K562 (cell line): ENCODE measurements at regions not wholly inside any gene's neighbourhood (a gene's known extent, or its start where the extent isn't known, plus 50 kb on each side); places are given as distances from the start of the nearest gene placed in this dataset.

Experiments used
- ATF3 ChIP-seq, 2 experiments: fragments of 450-650 bp in 1 of 2; sonication (generic) in 1 of 2; formaldehyde crosslinking in 1 of 2; IDR thresholded peaks in 1 of 2; conservative IDR thresholded peaks in 1 of 2; 2 replicates each; pipeline versions ENCODE4 v1.6.1 to v1.8.1; 2016 to 2023; ENCODE audit warnings: mild to moderate bottlenecking in 2 of 2, moderate library complexity in 2 of 2, inconsistent platforms in 1 of 2, missing genetic modification reagents in 1 of 2
- CREB3L1 ChIP-seq: fragments of 450-650 bp; IDR thresholded peaks from 2 replicates; pipeline ENCODE4 v1.6.1; 2014; ENCODE audit warnings: low read depth, mild to moderate bottlenecking, moderate library complexity, borderline replicate concordance
- MTA2 ChIP-seq: fragments of 450-650 bp; IDR thresholded peaks from 2 replicates; pipeline ENCODE4 v1.6.1; 2016; ENCODE audit warnings: low read depth
- NCOA2 ChIP-seq, 2 experiments: fragments of 450-650 bp; IDR thresholded peaks; 2 replicates each; pipeline ENCODE4 v1.6.1; 2018; ENCODE audit warnings: mild to moderate bottlenecking in 2 of 2, moderate library complexity in 1 of 2; ENCODE audit not compliant: partially characterized antibody in 2 of 2
- POLR2AphosphoS2 ChIP-seq: IDR thresholded peaks from 2 replicates; pipeline ENCODE4 v1.6.1; 2012; ENCODE audit warnings: low read length, improper control_type of control experiment
- POLR2B ChIP-seq: fragments of 450-650 bp; IDR thresholded peaks from 2 replicates; pipeline ENCODE4 v1.6.1; 2018; ENCODE audit warnings: low read depth; ENCODE audit not compliant: partially characterized antibody
- RBM14 ChIP-seq: fragments of 200-400 bp; formaldehyde crosslinking; IDR thresholded peaks from 2 replicates; pipeline ENCODE4 v1.6.1; 2018; ENCODE audit warnings: low read depth, mild to moderate bottlenecking, low read length, moderate library complexity, borderline replicate concordance; ENCODE audit not compliant: insufficient read depth
- SAFB ChIP-seq: fragments of 200-400 bp; formaldehyde crosslinking; IDR thresholded peaks from 2 replicates; pipeline ENCODE4 v1.6.1; 2017; ENCODE audit warnings: low read depth, low read length, borderline replicate concordance
- TBL1XR1 ChIP-seq, 2 experiments: IDR thresholded peaks; 2 replicates each; pipeline ENCODE4 v1.6.1; 2012; ENCODE audit warnings: improper control_type of control experiment in 2 of 2, low read length in 2 of 2, mild to moderate bottlenecking in 1 of 2
- TCF7 ChIP-seq: sonication (generic); IDR thresholded peaks from 2 replicates; pipeline ENCODE4 v1.6.1; 2016; ENCODE audit warnings: antibody characterized with exemption, borderline replicate concordance
- ZNF12 ChIP-seq: sonication (generic); formaldehyde crosslinking; IDR thresholded peaks from 2 replicates; pipeline ENCODE4 v1.4.0; 2020; ENCODE audit warnings: mild to moderate bottlenecking, missing genetic modification reagents
- ZNF589 ChIP-seq: fragments of 200-800 bp; sonication (Bioruptor generic); IDR thresholded peaks from 2 replicates; pipeline ENCODE4 v1.6.1; 2016; ENCODE audit warnings: low read depth, missing genetic modification characterization, missing compliant biosample characterization
- ZNF639 ChIP-seq, 2 experiments: fragments of 200-800 bp in 1 of 2; sonication (Bioruptor generic) in 1 of 2; sonication (generic) in 1 of 2; formaldehyde crosslinking in 1 of 2; IDR thresholded peaks in 1 of 2; conservative IDR thresholded peaks in 1 of 2; 2 replicates each; pipeline versions ENCODE4 v1.5.0 to v1.6.1; 2016 to 2020; ENCODE audit warnings: missing compliant biosample characterization in 1 of 2, missing genetic modification characterization in 1 of 2, missing genetic modification reagents in 1 of 2
- ZNF75A ChIP-seq: fragments of 450-650 bp; formaldehyde crosslinking; IDR thresholded peaks from 2 replicates; pipeline ENCODE4 v1.4.0; 2020; ENCODE audit warnings: mild to moderate bottlenecking
- TF ChIP-seq, protein P1 (sequence below), 2 experiments: IDR thresholded peaks; 2 replicates each; pipeline ENCODE4 v1.6.1; 2011; ENCODE audit warnings: borderline replicate concordance in 1 of 2, control low read depth in 1 of 2, low read depth in 1 of 2, low read length in 1 of 2, mild to moderate bottlenecking in 1 of 2, mixed read lengths in 1 of 2, moderate library complexity in 1 of 2; ENCODE audit not compliant: insufficient read depth in 1 of 2, insufficient read length in 1 of 2, poor library complexity in 1 of 2, severe bottlenecking in 1 of 2; ENCODE audit errors: extremely low read depth in 1 of 2
- TF ChIP-seq, protein P2 (sequence below): fragments of 250-450 bp; sonication (Bioruptor Pico); IDR thresholded peaks from 2 replicates; pipeline ENCODE4 v1.4.0; 2020
- TF ChIP-seq, protein P3 (sequence below): sonication (generic); formaldehyde crosslinking; IDR thresholded peaks from 2 replicates; pipeline ENCODE4 v1.8.0; 2022; ENCODE audit warnings: missing genetic modification reagents, mild to moderate bottlenecking, borderline replicate concordance

DNA sequence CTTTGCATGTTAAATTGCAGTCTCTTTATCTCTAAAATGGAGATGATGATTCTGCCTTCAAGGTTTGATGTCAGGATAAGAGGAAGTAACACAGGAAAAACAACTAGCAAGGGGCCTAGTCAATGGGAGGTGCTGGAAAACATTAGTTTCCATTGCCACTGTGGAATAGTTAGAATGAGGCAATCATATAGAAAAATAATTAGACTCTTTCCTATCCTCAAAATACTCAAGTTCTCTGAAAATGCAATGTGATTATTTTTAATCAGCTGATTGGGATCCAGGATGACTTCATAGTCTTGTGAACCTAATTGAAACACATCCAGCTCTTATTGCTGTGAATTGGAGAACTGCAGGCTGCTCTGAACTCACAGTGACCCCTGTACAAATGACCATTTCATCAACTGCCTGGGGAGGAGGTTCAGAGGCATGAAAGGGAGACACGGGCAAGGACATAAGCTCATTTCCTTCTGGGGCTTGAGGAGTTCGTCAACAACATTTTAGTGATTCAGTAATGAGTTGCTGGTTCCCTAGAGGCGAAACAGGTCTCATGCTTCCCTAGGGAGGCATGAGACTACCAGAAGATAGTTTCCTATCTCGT is 422.5 kb downstream of the LPIN1 start (continued):
- TF ChIP-seq, protein P1, sequence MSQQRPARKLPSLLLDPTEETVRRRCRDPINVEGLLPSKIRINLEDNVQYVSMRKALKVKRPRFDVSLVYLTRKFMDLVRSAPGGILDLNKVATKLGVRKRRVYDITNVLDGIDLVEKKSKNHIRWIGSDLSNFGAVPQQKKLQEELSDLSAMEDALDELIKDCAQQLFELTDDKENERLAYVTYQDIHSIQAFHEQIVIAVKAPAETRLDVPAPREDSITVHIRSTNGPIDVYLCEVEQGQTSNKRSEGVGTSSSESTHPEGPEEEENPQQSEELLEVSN (IDR thresholded peaks at IDR 0.05; ENCODE audit: borderline replicate concordance in 1 of 2, extremely low read depth in 1 of 2, insufficient read depth in 1 of 2, insufficient read length in 1 of 2, low read depth in 1 of 2, low read length in 1 of 2, poor library complexity in 1 of 2, severe bottlenecking in 1 of 2), result no peak
- TF ChIP-seq POLR2AphosphoS2 (no peak), RBM14 (no peak), ZNF639 (CRISPR knock-in tag; conservative IDR thresholded peaks at IDR 0.05 in 1 of 2, IDR thresholded peaks at IDR 0.05 in 1 of 2) (peak in 1 of 2 experiments; percentile 71; a peak in 2 of 4 replicates), ZNF12 (CRISPR knock-in tag) (no peak), MTA2 (no peak), ZNF75A (CRISPR knock-in tag) (no peak), ATF3 (IDR thresholded peaks at IDR 0.05) (peak; percentile 57; the same call in 1 of the 2 replicates), ATF3 (CRISPR knock-in tag; conservative IDR thresholded peaks at IDR 0.05) (no peak), NCOA2 (IDR thresholded peaks at IDR 0.05; ENCODE audit: partially characterized antibody in 2 of 2) (no peak), TCF7 (no peak), TBL1XR1 (IDR thresholded peaks at IDR 0.05; ENCODE audit: low read length in 2 of 2) (0 out of 4 replicates have a peak, but pooled peaks of 1 of the 2 experiments have one; percentile 13), SAFB (no peak), CREB3L1 (no peak), ZNF589 (CRISPR knock-in tag) (peak; percentile 68; the same call in 1 of the 2 replicates), POLR2B (no peak)
- TF ChIP-seq, protein P2, sequence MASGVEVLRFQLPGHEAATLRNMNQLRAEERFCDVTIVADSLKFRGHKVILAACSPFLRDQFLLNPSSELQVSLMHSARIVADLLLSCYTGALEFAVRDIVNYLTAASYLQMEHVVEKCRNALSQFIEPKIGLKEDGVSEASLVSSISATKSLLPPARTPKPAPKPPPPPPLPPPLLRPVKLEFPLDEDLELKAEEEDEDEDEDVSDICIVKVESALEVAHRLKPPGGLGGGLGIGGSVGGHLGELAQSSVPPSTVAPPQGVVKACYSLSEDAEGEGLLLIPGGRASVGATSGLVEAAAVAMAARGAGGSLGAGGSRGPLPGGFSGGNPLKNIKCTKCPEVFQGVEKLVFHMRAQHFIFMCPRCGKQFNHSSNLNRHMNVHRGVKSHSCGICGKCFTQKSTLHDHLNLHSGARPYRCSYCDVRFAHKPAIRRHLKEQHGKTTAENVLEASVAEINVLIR (CRISPR knock-in tag), result no peak
- TF ChIP-seq, protein P3, sequence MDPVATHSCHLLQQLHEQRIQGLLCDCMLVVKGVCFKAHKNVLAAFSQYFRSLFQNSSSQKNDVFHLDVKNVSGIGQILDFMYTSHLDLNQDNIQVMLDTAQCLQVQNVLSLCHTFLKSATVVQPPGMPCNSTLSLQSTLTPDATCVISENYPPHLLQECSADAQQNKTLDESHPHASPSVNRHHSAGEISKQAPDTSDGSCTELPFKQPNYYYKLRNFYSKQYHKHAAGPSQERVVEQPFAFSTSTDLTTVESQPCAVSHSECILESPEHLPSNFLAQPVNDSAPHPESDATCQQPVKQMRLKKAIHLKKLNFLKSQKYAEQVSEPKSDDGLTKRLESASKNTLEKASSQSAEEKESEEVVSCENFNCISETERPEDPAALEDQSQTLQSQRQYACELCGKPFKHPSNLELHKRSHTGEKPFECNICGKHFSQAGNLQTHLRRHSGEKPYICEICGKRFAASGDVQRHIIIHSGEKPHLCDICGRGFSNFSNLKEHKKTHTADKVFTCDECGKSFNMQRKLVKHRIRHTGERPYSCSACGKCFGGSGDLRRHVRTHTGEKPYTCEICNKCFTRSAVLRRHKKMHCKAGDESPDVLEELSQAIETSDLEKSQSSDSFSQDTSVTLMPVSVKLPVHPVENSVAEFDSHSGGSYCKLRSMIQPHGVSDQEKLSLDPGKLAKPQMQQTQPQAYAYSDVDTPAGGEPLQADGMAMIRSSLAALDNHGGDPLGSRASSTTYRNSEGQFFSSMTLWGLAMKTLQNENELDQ (CRISPR knock-in tag), result no peak
